ENCODE measurements at regions not wholly inside any gene's neighbourhood (a gene's known extent, or its start where the extent isn't known, plus 50 kb on each side); places are given as distances from the start of the nearest gene placed in this dataset.

GRCh38 chr9:26175264-26175663 lies 497.0 kb upstream of the TUSC1 start:
- TF ChIP-seq GATA3 (IDR thresholded peaks at IDR 0.05; ENCODE audit: low read depth, low read length) (no peak), GATA2 (IDR thresholded peaks at IDR 0.05; ENCODE audit: low read depth, low read length) (no peak)
